Upper lobe of left lung (tissue), 4 donors: ENCODE measurements at regions not wholly inside any gene's neighbourhood (a gene's known extent, or its start where the extent isn't known, plus 50 kb on each side); places are given as distances from the start of the nearest gene placed in this dataset.

Source experiments
- CTCF ChIP-seq, 6 experiments: fragments of 450-650 bp in 4 of 6; fragments of 200-600 bp in 2 of 6; sonication (generic) in 2 of 6; IDR thresholded peaks; one replicate each; pipeline ENCODE4 v1.5.1; 2016 to 2019; ENCODE audit warnings: antibody characterized with exemption in 6 of 6
- EP300 ChIP-seq, 4 donors: sonication (generic); formaldehyde crosslinking; IDR thresholded peaks; one replicate each; pipeline ENCODE4 v1.5.1; 2017; ENCODE audit warnings: antibody characterized with exemption in 4 of 4, control low read depth in 2 of 4
- POLR2A ChIP-seq, 4 donors: fragments of 450-650 bp; IDR thresholded peaks; one replicate each; pipeline ENCODE4 v1.5.1; 2016 to 2017; ENCODE audit warnings: antibody characterized with exemption in 4 of 4, mild to moderate bottlenecking in 2 of 4
- POLR2AphosphoS5 ChIP-seq, 2 donors: sonication (generic); formaldehyde crosslinking; IDR thresholded peaks; one replicate each; pipeline ENCODE4 v1.5.1; 2017; ENCODE audit warnings: antibody characterized with exemption in 2 of 2

DNA sequence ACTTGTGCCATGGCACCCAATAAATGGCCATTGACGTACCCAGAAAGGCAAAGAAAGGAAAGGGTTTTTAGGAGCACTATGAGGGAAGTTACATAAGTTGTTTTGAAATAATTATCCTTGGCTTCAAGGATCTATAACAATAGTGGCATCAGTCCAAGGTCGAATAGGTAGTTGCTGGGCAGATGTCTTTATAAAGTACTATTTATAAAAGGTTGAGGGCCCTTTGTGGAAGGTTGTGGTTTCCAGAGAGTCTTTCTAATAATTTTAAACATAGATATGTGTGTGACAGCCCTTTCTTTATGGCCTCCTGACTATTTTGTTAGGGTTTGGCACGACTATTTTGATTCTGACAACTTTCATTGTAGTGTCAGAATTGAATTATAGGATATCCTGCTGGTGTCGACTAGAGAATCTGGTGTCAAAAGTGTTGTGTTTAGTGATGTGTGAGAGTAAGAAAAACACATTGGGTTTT is 260.5 kb downstream of the PYDC2 start:
- TF ChIP-seq CTCF (IDR thresholded peaks at IDR 0.05): no peak
- TF ChIP-seq POLR2A (IDR thresholded peaks at IDR 0.05): no peak
- no peak for TF ChIP-seq POLR2AphosphoS5 (IDR thresholded peaks at IDR 0.05)
- no peak for TF ChIP-seq EP300 (IDR thresholded peaks at IDR 0.05)
